ENCODE measurements at regions not wholly inside any gene's neighbourhood (a gene's known extent, or its start where the extent isn't known, plus 50 kb on each side); places are given as distances from the start of the nearest gene placed in this dataset.
A peak's percentile ranks its signal among the peaks of the same experiment; 100 is the strongest.

DNA sequence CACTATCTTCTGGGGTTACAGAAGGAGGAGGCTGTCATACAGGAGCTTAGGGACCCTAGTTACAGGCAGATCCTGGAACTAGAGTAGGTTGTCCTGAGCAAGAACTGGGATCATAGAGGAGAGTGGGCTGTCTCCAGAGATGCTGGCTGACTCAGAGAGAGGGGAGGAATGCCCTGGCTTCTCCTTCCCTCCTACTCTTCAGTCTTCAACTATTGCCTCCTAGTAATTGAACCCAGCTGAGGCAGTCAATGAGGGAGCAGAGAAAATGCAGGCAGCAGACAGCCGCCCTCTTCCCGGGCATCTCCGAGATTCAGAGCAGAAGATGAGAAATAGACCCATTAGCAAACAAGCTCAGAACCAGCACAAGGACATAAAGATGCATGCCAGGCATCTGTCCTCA, 118.3 kb upstream of the PDE5A start:
- peak; percentile 78 for DNase-seq (ENCODE audit: low read depth)
- TF ChIP-seq, protein P1, sequence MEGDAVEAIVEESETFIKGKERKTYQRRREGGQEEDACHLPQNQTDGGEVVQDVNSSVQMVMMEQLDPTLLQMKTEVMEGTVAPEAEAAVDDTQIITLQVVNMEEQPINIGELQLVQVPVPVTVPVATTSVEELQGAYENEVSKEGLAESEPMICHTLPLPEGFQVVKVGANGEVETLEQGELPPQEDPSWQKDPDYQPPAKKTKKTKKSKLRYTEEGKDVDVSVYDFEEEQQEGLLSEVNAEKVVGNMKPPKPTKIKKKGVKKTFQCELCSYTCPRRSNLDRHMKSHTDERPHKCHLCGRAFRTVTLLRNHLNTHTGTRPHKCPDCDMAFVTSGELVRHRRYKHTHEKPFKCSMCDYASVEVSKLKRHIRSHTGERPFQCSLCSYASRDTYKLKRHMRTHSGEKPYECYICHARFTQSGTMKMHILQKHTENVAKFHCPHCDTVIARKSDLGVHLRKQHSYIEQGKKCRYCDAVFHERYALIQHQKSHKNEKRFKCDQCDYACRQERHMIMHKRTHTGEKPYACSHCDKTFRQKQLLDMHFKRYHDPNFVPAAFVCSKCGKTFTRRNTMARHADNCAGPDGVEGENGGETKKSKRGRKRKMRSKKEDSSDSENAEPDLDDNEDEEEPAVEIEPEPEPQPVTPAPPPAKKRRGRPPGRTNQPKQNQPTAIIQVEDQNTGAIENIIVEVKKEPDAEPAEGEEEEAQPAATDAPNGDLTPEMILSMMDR (conservative IDR thresholded peaks at IDR 0.05; ENCODE audit: low read length): no peak
- H3K4me3 ChIP-seq (ENCODE audit: low read length): no peak overlapping the region

DNA sequence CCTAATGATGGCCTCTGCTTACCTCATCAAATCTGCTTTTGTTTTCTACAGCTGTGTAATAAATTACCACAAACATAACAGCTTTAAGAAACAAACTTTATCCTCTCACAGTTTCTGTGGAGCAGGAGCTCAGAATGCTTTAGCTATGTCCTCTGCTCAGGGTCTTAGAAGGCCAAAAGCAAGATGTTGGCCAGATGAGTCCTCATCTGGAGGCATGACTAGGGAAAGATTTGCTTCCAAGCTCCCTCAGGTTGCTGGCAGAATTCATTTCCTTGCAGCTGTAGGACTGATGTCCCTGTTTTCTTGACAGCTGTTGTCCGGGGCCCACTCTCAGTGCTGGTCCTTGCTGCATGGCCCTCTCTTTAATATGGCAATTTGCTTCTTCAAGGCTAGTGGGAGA, 116.7 kb upstream of the PDE5A start:
- TF ChIP-seq, protein P1 (conservative IDR thresholded peaks at IDR 0.05; ENCODE audit: low read length): no peak
- no peak overlapping the region for H3K4me3 ChIP-seq (ENCODE audit: low read length)
- peak; percentile 12 for DNase-seq (ENCODE audit: low read depth)

DNA sequence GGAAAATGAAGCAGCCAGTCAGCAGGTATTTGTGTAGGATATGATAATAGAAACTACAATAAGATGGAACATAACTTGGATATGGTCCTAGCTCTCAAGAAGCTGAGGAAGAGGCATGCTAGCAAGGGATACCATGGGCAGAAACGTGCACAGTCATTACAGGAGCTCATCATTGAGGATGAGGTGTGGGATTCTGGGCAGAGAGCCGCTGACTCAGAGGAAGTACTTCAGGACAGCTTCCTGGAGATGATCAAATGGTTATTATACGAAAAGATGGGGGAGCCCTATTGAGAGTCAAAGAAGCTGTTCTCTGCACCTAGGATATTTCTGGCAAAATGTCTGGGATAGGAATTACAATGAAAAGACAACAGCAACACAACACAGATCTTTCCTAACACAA, 116.0 kb upstream of the PDE5A start:
- TF ChIP-seq, protein P1 (conservative IDR thresholded peaks at IDR 0.05; ENCODE audit: low read length): no peak
- no peak for DNase-seq (ENCODE audit: low read depth)
- no peak overlapping the region for H3K4me3 ChIP-seq (ENCODE audit: low read length)

DNA sequence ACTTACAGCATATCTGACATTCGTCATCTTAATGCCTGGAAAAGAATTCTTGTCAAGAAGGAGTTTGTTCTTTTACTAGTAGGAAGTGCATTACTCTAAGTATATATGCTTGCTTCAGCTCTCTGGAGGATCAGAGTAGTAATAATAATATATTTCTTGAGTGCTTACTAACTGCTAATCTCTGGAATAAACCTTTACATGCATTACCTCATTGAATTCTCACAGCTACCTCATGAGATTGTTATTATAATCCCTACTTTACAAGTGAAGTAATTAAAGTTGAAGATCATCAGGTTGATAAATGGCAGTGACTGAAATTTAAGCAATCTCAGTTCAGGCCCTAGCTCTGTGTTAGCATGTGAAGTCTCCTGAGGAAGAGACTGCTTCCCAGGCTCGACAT, 115.0 kb upstream of the PDE5A start:
- TF ChIP-seq, protein P1 (conservative IDR thresholded peaks at IDR 0.05; ENCODE audit: low read length): no peak
- DNase-seq (ENCODE audit: low read depth): no peak
- H3K4me3 ChIP-seq (ENCODE audit: low read length): no peak overlapping the region

DNA sequence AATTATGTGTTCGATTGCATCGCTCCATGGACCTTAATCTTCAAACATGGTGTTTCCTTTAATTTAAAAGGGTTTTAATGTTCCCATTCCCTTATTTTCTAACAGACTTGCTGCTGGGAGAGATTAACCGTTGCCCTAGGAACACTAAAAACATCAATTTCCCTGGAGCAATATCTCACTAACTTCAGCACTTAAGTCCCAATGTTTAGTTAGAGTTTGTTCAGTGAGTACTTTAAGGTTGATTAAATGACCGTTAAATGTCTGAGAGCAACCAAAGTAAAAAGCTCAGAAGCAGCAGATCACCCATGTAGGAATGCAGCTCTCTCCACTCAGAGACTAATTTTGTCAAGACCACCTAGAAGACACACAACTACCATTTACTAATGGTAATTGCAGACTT, 111.2 kb upstream of the PDE5A start:
- no peak overlapping the region for H3K4me3 ChIP-seq (ENCODE audit: low read length)
- TF ChIP-seq, protein P1 (conservative IDR thresholded peaks at IDR 0.05; ENCODE audit: low read length): no peak
- no peak for DNase-seq (ENCODE audit: low read depth)

DNA sequence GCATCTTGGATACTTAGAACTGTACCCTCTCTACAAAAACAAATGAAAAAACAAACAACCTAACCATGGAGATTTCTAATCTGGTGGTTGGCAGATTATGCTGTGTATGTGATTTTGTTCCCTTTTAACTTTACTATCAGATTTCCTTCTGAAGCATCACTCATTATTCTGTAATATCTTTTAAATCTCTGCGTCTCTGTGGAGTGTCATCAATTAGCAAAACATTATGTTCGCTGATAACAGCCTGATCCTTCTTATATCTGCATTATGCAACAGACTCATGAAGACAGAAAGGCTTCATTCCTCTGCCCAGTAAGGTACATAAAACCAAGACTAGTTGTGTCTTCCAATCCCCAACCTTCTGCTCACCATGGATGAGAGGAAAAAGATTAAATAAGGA, 110.3 kb upstream of the PDE5A start:
- H3K4me3 ChIP-seq (ENCODE audit: low read length): no peak overlapping the region
- TF ChIP-seq, protein P1 (conservative IDR thresholded peaks at IDR 0.05; ENCODE audit: low read length): no peak
- DNase-seq (ENCODE audit: low read depth): no peak

DNA sequence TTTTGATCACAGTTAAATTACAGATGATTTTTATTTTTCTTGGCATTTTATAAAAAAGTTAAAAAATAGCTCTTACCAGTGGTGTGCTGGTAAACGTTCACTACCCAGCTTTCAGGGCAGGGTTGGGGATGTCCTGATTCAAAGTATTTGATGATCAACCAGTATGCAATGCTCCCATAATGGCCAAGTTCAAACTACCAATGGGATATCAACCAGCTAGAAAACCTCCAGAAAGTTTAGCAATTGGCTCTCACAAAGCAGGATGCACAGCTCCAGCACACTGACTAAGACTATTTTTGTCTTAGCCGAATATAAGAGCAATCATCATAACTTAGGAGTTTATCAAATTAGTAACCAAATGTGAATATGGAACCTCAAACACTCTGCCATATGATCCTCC, 108.0 kb upstream of the PDE5A start:
- H3K4me3 ChIP-seq (ENCODE audit: low read length): no peak overlapping the region
- peak; percentile 19 for DNase-seq (ENCODE audit: low read depth)
- TF ChIP-seq, protein P1 (conservative IDR thresholded peaks at IDR 0.05; ENCODE audit: low read length): no peak
